Choroid plexus epithelial cell (primary cell): ENCODE measurements at regions not wholly inside any gene's neighbourhood (a gene's known extent, or its start where the extent isn't known, plus 50 kb on each side); places are given as distances from the start of the nearest gene placed in this dataset.
A peak's percentile ranks its signal among the peaks of the same experiment; 100 is the strongest.

Experiments
- DNase-seq: peaks from one replicate; pipeline ENCODE4 v3.0.0-alpha.2; 2010; ENCODE audit warnings: low read depth
- H3K4me3 ChIP-seq: 2 replicates; pipeline ENCODE4 v1.5.1; 2011; ENCODE audit warnings: low read depth, mild to moderate bottlenecking, control low read depth, low read length, moderate library complexity
- CTCF ChIP-seq: conservative IDR thresholded peaks from 2 replicates; pipeline ENCODE4 v1.5.1; 2011; ENCODE audit warnings: low read depth, mild to moderate bottlenecking, control low read depth, inconsistent platforms, low read length, moderate library complexity

GRCh38 chr11:110830747-110831146 lies 118.5 kb upstream of the ARHGAP20 start:
- no peak for DNase-seq
- no peak for TF ChIP-seq CTCF
- no peak overlapping the region for H3K4me3 ChIP-seq

GRCh38 chr11:110830344-110830743 lies 118.1 kb upstream of the ARHGAP20 start:
- no peak overlapping the region for H3K4me3 ChIP-seq
- TF ChIP-seq CTCF, result no peak
- DNase-seq, result no peak

DNA sequence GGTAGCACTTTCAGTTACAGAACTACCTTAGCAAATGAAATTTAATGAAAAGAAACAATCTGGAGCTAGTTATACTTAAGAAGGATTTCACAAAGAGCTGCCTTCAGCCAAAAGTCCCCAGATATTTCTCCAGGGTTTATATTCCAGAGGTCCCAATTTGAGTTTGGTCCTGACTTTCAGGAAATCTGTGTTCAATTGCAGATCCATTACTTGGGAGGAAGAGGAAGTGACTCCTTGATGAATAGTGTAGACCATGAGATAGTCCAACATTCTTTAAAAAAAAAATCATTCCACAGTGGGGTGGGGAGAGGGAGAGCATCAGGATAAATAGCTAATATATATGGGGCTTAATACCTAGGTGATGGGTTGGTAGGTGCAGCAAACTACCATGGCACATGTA lies 117.6 kb upstream of the ARHGAP20 start:
- no peak for TF ChIP-seq CTCF
- no peak overlapping the region for H3K4me3 ChIP-seq
- DNase-seq, result no peak

GRCh38 chr11:110828086-110828485 lies 115.8 kb upstream of the ARHGAP20 start:
- no peak overlapping the region for H3K4me3 ChIP-seq
- DNase-seq, result no peak
- TF ChIP-seq CTCF, result no peak

GRCh38 chr11:110827276-110827675 lies 115.0 kb upstream of the ARHGAP20 start:
- H3K4me3 ChIP-seq, result no peak overlapping the region
- TF ChIP-seq CTCF, result peak; percentile 7
- DNase-seq, result no peak

GRCh38 chr11:110824912-110825620 lies 112.8 kb upstream of the ARHGAP20 start:
- TF ChIP-seq CTCF, result no peak
- DNase-seq, result no peak
- no peak overlapping the region for H3K4me3 ChIP-seq

- H3K4me3 ChIP-seq, result no peak overlapping the region
- no peak for TF ChIP-seq CTCF
- DNase-seq, result peak; percentile 57
Measured at GRCh38 chr11:110818032-110818687, 105.9 kb upstream of the ARHGAP20 start.
